ENCODE measurements at regions not wholly inside any gene's neighbourhood (a gene's known extent, or its start where the extent isn't known, plus 50 kb on each side); places are given as distances from the start of the nearest gene placed in this dataset.

DNA sequence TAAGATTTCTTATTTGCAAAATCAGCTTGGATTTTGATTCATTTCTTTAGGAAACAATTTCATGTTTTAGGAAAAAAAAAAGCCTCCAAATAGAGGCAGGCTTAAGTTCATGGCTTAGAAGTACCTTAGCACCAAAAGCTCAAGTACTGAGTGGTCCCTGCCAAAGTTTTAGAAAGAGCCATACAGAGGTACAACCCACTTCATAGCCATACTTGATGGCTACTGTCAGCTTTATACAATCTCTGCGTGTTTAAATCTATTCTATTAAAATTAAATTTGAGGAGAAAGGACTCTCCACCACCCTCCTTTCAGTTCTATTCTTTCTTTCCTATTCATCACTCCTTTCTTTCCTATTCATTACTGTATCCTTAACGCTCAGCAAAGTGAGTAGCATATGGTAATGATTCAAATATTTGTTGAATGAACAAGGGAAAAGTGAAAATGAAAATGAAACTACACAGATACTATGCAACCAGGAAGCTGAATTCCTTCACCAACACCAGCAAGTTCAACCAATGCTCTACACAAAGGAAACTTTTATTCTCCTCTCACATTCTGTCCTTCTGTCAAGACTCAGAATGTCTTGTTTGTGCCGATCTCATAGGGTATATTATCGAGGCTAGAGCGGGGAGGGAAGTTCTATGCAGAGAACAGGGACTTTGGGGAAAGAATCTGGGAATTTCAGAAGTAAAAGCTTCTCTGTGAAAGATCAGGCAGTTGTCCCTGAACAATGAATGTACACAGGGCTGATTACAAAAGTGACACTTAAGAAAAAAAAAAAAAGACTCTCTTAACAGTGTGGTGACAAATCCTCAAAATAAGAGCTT lies 138.6 kb upstream of the SPEF2 start (continued):
- TF ChIP-seq, protein P1, sequence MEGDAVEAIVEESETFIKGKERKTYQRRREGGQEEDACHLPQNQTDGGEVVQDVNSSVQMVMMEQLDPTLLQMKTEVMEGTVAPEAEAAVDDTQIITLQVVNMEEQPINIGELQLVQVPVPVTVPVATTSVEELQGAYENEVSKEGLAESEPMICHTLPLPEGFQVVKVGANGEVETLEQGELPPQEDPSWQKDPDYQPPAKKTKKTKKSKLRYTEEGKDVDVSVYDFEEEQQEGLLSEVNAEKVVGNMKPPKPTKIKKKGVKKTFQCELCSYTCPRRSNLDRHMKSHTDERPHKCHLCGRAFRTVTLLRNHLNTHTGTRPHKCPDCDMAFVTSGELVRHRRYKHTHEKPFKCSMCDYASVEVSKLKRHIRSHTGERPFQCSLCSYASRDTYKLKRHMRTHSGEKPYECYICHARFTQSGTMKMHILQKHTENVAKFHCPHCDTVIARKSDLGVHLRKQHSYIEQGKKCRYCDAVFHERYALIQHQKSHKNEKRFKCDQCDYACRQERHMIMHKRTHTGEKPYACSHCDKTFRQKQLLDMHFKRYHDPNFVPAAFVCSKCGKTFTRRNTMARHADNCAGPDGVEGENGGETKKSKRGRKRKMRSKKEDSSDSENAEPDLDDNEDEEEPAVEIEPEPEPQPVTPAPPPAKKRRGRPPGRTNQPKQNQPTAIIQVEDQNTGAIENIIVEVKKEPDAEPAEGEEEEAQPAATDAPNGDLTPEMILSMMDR (conservative IDR thresholded peaks at IDR 0.05; ENCODE audit: low read depth, low read length): no peak
- TF ChIP-seq MXI1 (IDR thresholded peaks at IDR 0.05; ENCODE audit: borderline replicate concordance, low read depth, low read length): no peak

GRCh38 chr5:35477911-35478310 lies 139.8 kb upstream of the SPEF2 start:
- Histone ChIP-seq H4K8ac (ENCODE audit: low read depth in 2 of 2, low read length in 2 of 2) (no peak overlapping the region), H3K56ac (ENCODE audit: extremely low read depth, insufficient read depth, low read length) (no peak overlapping the region), H3K14ac (replicated peaks; ENCODE audit: low read depth, low read length) (no peak overlapping the region), H3K9me1 (ENCODE audit: insufficient read depth, low read length) (no peaks in the 10 kb centered on the region), H2AFZ (replicated peaks; ENCODE audit: low read length, poor library complexity) (no peak overlapping the region), H3K23ac (ENCODE audit: low read depth, low read length) (no peak overlapping the region), H2BK5ac (ENCODE audit: low read depth, low read length, poor library complexity, severe bottlenecking) (no peak overlapping the region), H3K36me3 (ENCODE audit: control insufficient read depth, insufficient read depth, low read length) (no peaks in the 10 kb centered on the region), H4K91ac (ENCODE audit: insufficient read depth, low read depth, low read length) (no peak overlapping the region), H2BK20ac (ENCODE audit: low read depth, low read length) (no peak overlapping the region), H3K4me1 (ENCODE audit: control insufficient read depth, insufficient read depth, low read length) (no peaks in the 10 kb centered on the region), H2AK9ac (replicated peaks; ENCODE audit: low read depth, low read length, poor library complexity) (no peak overlapping the region), H3K18ac (ENCODE audit: low read depth, low read length) (no peak overlapping the region), H3K79me1 (ENCODE audit: low read depth in 1 of 2, low read length in 2 of 2) (no peaks in the 10 kb centered on the region), H2AK5ac (ENCODE audit: low read depth, low read length) (no peak overlapping the region), H2BK120ac (ENCODE audit: low read depth, low read length) (no peak overlapping the region), H4K5ac (ENCODE audit: low read depth, low read length) (no peak overlapping the region), H2BK15ac (ENCODE audit: low read depth, low read length) (no peak overlapping the region), H3K27me3 (ENCODE audit: control insufficient read depth, insufficient read depth, low read length) (no peaks in the 10 kb centered on the region), H3K4me2 (ENCODE audit: low read depth, low read length) (no peak overlapping the region), H3K4me3 (ENCODE audit: insufficient read depth, low read depth, low read length) (no peak overlapping the region), H3K9me3 (ENCODE audit: control insufficient read depth, insufficient read depth, low read length) (no peaks in the 10 kb centered on the region), H3K4ac (ENCODE audit: low read depth, low read length) (no peak overlapping the region), H4K20me1 (ENCODE audit: insufficient read depth, low read length) (no peaks in the 10 kb centered on the region), H3K27ac (ENCODE audit: insufficient read depth, low read length) (no peak overlapping the region), H3K9ac (ENCODE audit: low read depth, low read length) (no peak overlapping the region)
- ChIA-PET CTCF (no interaction called here), POLR2A (ENCODE audit: unreplicated experiment) (no interaction called here)
- no TSS peak for BruUV-seq (replicated peaks)
- ATAC-seq (ENCODE audit: low read depth) (no peak), DNase-seq (no peak)
- intact Hi-C loops (cut with micrococcal nuclease) (loop anchor here (5.0 kb wide), 1 partner anchor 449 kb away; no protein-coding TSS in a partner anchor), in situ Hi-C loops (cut with MboI; ENCODE audit: low sequenced_read_pairs) (no loop called here), dilution Hi-C loops (cut with HindIII; ENCODE audit: low sequenced_read_pairs, unreplicated experiment) (no loop called here)
- TF ChIP-seq MAFK (IDR thresholded peaks at IDR 0.05; ENCODE audit: low read depth, low read length): no peak
- TF ChIP-seq MAZ (IDR thresholded peaks at IDR 0.05; ENCODE audit: borderline replicate concordance, low read depth, low read length): no peak
- TF ChIP-seq CHD1 (IDR thresholded peaks at IDR 0.05; ENCODE audit: low read depth, low read length): no peak
- TF ChIP-seq FOS (IDR thresholded peaks at IDR 0.05; ENCODE audit: low read depth, low read length): no peak
- no peak for TF ChIP-seq SMC3 (IDR thresholded peaks at IDR 0.05; ENCODE audit: low read depth, low read length)
- no peak for TF ChIP-seq MXI1 (IDR thresholded peaks at IDR 0.05; ENCODE audit: borderline replicate concordance, low read depth, low read length)
- TF ChIP-seq NFE2L2 (IDR thresholded peaks at IDR 0.05; ENCODE audit: low read depth, low read length): no peak
- TF ChIP-seq, protein P1 (conservative IDR thresholded peaks at IDR 0.05; ENCODE audit: low read depth, low read length): no peak
- TF ChIP-seq RFX5 (IDR thresholded peaks at IDR 0.05; ENCODE audit: low read depth, low read length): no peak

Data from IMR-90 (cell line).